Transverse colon (tissue), 4 donors: ENCODE measurements at regions not wholly inside any gene's neighbourhood (a gene's known extent, or its start where the extent isn't known, plus 50 kb on each side); places are given as distances from the start of the nearest gene placed in this dataset.

Experiments used
- DNase-seq: peaks from one replicate; pipeline ENCODE4 v3.0.0-alpha.2; 2019
- H3K27ac ChIP-seq, 4 donors: fragments of 200-600 bp; sonication (generic); 2 replicates each; pipeline ENCODE4 v1.5.1; 2016 to 2018; ENCODE audit warnings: inconsistent platforms in 4 of 4
- H3K27me3 ChIP-seq: fragments of 200-600 bp; sonication (generic); 2 replicates; pipeline ENCODE4 v1.5.1; 2017; ENCODE audit warnings: inconsistent platforms
- H3K36me3 ChIP-seq, 4 donors: fragments of 200-600 bp; sonication (generic); 2 replicates each; pipeline ENCODE4 v1.5.1; 2017 to 2019; ENCODE audit warnings: inconsistent platforms in 4 of 4
- H3K4me1 ChIP-seq, 4 donors: fragments of 200-600 bp; sonication (generic); 2 replicates each; pipeline ENCODE4 v1.5.1; 2017 to 2020; ENCODE audit warnings: inconsistent platforms in 4 of 4
- H3K4me3 ChIP-seq, 4 donors: fragments of 200-600 bp; sonication (generic); 1 replicate in 1 of 4; 2 replicates in 3 of 4; pipeline versions ENCODE4 v1.5.1 to v1.6.1; 2017 to 2019; ENCODE audit warnings: inconsistent platforms in 4 of 4
- H3K9me3 ChIP-seq, 2 donors: fragments of 200-600 bp; sonication (generic); 2 replicates each; pipeline ENCODE4 v1.5.1; 2017 to 2019; ENCODE audit warnings: inconsistent platforms in 2 of 2
- CTCF ChIP-seq, 5 experiments: fragments of 200-600 bp in 3 of 5; fragments of 450-650 bp in 2 of 5; sonication (generic) in 3 of 5; IDR thresholded peaks; 1 replicate in 2 of 5; 2 replicates in 3 of 5; pipeline ENCODE4 v1.5.1; 2016 to 2017; ENCODE audit warnings: antibody characterized with exemption in 5 of 5, inconsistent platforms in 3 of 5, mild to moderate bottlenecking in 2 of 5, moderate library complexity in 1 of 5
- EP300 ChIP-seq: sonication (generic); formaldehyde crosslinking; IDR thresholded peaks from one replicate; pipeline ENCODE4 v1.6.1; 2017; ENCODE audit warnings: antibody characterized with exemption, low read depth
- POLR2A ChIP-seq: fragments of 450-650 bp; IDR thresholded peaks from one replicate; pipeline ENCODE4 v1.6.1; 2016; ENCODE audit warnings: antibody characterized with exemption, mild to moderate bottlenecking, moderate library complexity
- POLR2AphosphoS5 ChIP-seq, 3 donors: sonication (generic); formaldehyde crosslinking; IDR thresholded peaks; one replicate each; pipeline ENCODE4 v1.6.1; 2016; ENCODE audit warnings: antibody characterized with exemption in 3 of 3
- WGBS, 2 donors: methylation state at CpG; one replicate each; pipeline ENCODE4 v1.1.5; 2018; ENCODE audit warnings: low coverage in 1 of 2; 5-methylcytosine and 5-hydroxymethylcytosine counted together
- in situ Hi-C, 4 donors: fragments of 200-750 bp; cut with MboI; loops; one replicate each; pipeline versions ENCODE4 v1.15.0 to v1.15.1; 2017; ENCODE audit warnings: low sequenced_read_pairs in 3 of 4, low pct_ligation_motif_present in 1 of 4, low pct_unique_long_range_greater_than_20kb in 1 of 4
- intact Hi-C: fragments of 100-400 bp; cut with DNase I; formaldehyde crosslinking; loops from one replicate; pipeline ENCODE4 v1.15.1; 2023; ENCODE audit warnings: low total_unique reads

- 55 to 66% methylated on average over 2 of the region's 2 CpGs for WGBS, 2 donors
- no peaks in the 10 kb centered on the region for H3K36me3 ChIP-seq
- H3K9me3 ChIP-seq: peaks cover 2 to 7% of the 10 kb centered on the region in 2 donors
- intact Hi-C loops: no loop called here
- DNase-seq: no peak
- peak overlapping the region in 3 of 4 donors; percentile 55 to 64 (median 60) for H3K27ac ChIP-seq
- H3K4me1 ChIP-seq: peaks cover 4 to 22% (median 12%) of the 10 kb centered on the region in 4 donors
- no peak overlapping the region for H3K4me3 ChIP-seq
- TF ChIP-seq CTCF (IDR thresholded peaks at IDR 0.05) (no peak), EP300 (no peak), POLR2AphosphoS5 (IDR thresholded peaks at IDR 0.05) (no peak), POLR2A (no peak)
- H3K27me3 ChIP-seq: no peaks in the 10 kb centered on the region
- in situ Hi-C loops: no loop called here
Observed at GRCh38 chr2:74741629-74742028, 87.6 kb downstream of the SEMA4F start.

- no peak overlapping the region for H3K4me3 ChIP-seq
- H3K27ac ChIP-seq: no peak overlapping the region
- no peak for TF ChIP-seq POLR2AphosphoS5 (IDR thresholded peaks at IDR 0.05)
- no peak for TF ChIP-seq EP300
- TF ChIP-seq POLR2A: no peak
- TF ChIP-seq CTCF (IDR thresholded peaks at IDR 0.05): no peak
- H3K36me3 ChIP-seq: no peaks in the 10 kb centered on the region
- H3K9me3 ChIP-seq: no peaks in the 10 kb centered on the region
- no peak for DNase-seq
- H3K27me3 ChIP-seq: no peaks in the 10 kb centered on the region
- intact Hi-C loops (no loop called here), in situ Hi-C loops (no loop called here)
- 71 to 89% methylated on average over 1 of the region's 1 CpG for WGBS, 2 donors
- H3K4me1 ChIP-seq: peaks cover 4 to 22% (median 12%) of the 10 kb centered on the region in 4 donors
Observed at GRCh38 chr2:74742471-74742870, 88.4 kb downstream of the SEMA4F start.

GRCh38 chr2:74743039-74743438 is 89.0 kb downstream of the SEMA4F start:
- Histone ChIP-seq H3K27ac (no peak overlapping the region), H3K4me3 (no peak overlapping the region), H3K36me3 (no peaks in the 10 kb centered on the region), H3K9me3 (no peaks in the 10 kb centered on the region), H3K27me3 (no peaks in the 10 kb centered on the region), H3K4me1 (peaks cover 4 to 22% (median 12%) of the 10 kb centered on the region in 4 donors)
- intact Hi-C loops: no loop called here
- DNase-seq: no peak
- in situ Hi-C loops: no loop called here
- TF ChIP-seq EP300 (no peak), POLR2AphosphoS5 (IDR thresholded peaks at IDR 0.05) (no peak), CTCF (IDR thresholded peaks at IDR 0.05) (no peak), POLR2A (no peak)
- 69 to 90% methylated on average over 3 to 5 of the region's 5 CpGs for WGBS, 2 donors

GRCh38 chr2:74743778-74744177 is 89.7 kb downstream of the SEMA4F start:
- 49 to 80% methylated on average over 3 to 7 of the region's 7 CpGs for WGBS, 2 donors
- H3K27me3 ChIP-seq: no peaks in the 10 kb centered on the region
- DNase-seq: no peak

More at GRCh38 chr2:74743778-74744177, 89.7 kb downstream of the SEMA4F start:
- Histone ChIP-seq H3K27ac (no peak overlapping the region), H3K36me3 (no peaks in the 10 kb centered on the region), H3K4me1 (peaks cover 4 to 22% (median 12%) of the 10 kb centered on the region in 4 donors), H3K9me3 (no peaks in the 10 kb centered on the region), H3K4me3 (no peak overlapping the region)
- in situ Hi-C loops (no loop called here), intact Hi-C loops (no loop called here)
- TF ChIP-seq CTCF (IDR thresholded peaks at IDR 0.05): no peak
- TF ChIP-seq EP300: no peak
- no peak for TF ChIP-seq POLR2AphosphoS5 (IDR thresholded peaks at IDR 0.05)
- TF ChIP-seq POLR2A: no peak
